ENCODE measurements at regions not wholly inside any gene's neighbourhood (a gene's known extent, or its start where the extent isn't known, plus 50 kb on each side); places are given as distances from the start of the nearest gene placed in this dataset.

GRCh38 chr12:115620816-115621215 lies 656.7 kb downstream of the MED13L start:
- no peak for ATAC-seq
- TF ChIP-seq GLIS3 (CRISPR knock-in tag; IDR thresholded peaks at IDR 0.05), result no peak
- TF ChIP-seq POU6F1 (CRISPR knock-in tag; IDR thresholded peaks at IDR 0.05; ENCODE audit: borderline replicate concordance, low read depth), result no peak
- TF ChIP-seq ARNTL (CRISPR knock-in tag; IDR thresholded peaks at IDR 0.05; ENCODE audit: borderline replicate concordance, low read depth), result no peak
- no peak for TF ChIP-seq ZFP30 (CRISPR knock-in tag; IDR thresholded peaks at IDR 0.05)
- TF ChIP-seq RARB (CRISPR knock-in tag; IDR thresholded peaks at IDR 0.05), result no peak
- no peak for TF ChIP-seq CREB5 (CRISPR knock-in tag; IDR thresholded peaks at IDR 0.05; ENCODE audit: low read depth)
- TF ChIP-seq TOX (CRISPR knock-in tag; IDR thresholded peaks at IDR 0.05; ENCODE audit: borderline replicate concordance), result no peak
- no peak for TF ChIP-seq PATZ1 (CRISPR knock-in tag; IDR thresholded peaks at IDR 0.05; ENCODE audit: borderline replicate concordance)
- no peak for TF ChIP-seq ESRRG (CRISPR knock-in tag; IDR thresholded peaks at IDR 0.05)
- no peak for TF ChIP-seq TCF4 (CRISPR knock-in tag; IDR thresholded peaks at IDR 0.05; ENCODE audit: borderline replicate concordance)
- TF ChIP-seq TSHZ2 (CRISPR knock-in tag; IDR thresholded peaks at IDR 0.05), result no peak
- TF ChIP-seq ZNF565 (CRISPR knock-in tag; conservative IDR thresholded peaks at IDR 0.05; ENCODE audit: low read depth), result no peak
- TF ChIP-seq ZC3H10 (CRISPR knock-in tag; IDR thresholded peaks at IDR 0.05), result no peak
- no peak for TF ChIP-seq OSR1 (CRISPR knock-in tag; IDR thresholded peaks at IDR 0.05)
- no peak for TF ChIP-seq PPARA (CRISPR knock-in tag; IDR thresholded peaks at IDR 0.05; ENCODE audit: borderline replicate concordance)
- TF ChIP-seq ZNF8 (CRISPR knock-in tag; IDR thresholded peaks at IDR 0.05), result no peak
- TF ChIP-seq ZNF70 (CRISPR knock-in tag; IDR thresholded peaks at IDR 0.05), result no peak
- TF ChIP-seq SNAI2 (CRISPR knock-in tag; IDR thresholded peaks at IDR 0.05), result no peak
- TF ChIP-seq ZFP3 (CRISPR knock-in tag; IDR thresholded peaks at IDR 0.05), result no peak
- no peak for TF ChIP-seq CSDC2 (CRISPR knock-in tag; IDR thresholded peaks at IDR 0.05)

GRCh38 chr12:115619889-115620288 lies 657.6 kb downstream of the MED13L start:
- TF ChIP-seq PATZ1 (CRISPR knock-in tag; IDR thresholded peaks at IDR 0.05; ENCODE audit: borderline replicate concordance) (no peak), ZFP3 (CRISPR knock-in tag; IDR thresholded peaks at IDR 0.05) (peak; percentile 90)
- no peak for ATAC-seq

GRCh38 chr12:115619061-115619460 lies 658.4 kb downstream of the MED13L start:
- ATAC-seq, result no peak
- TF ChIP-seq ZNF70 (CRISPR knock-in tag; IDR thresholded peaks at IDR 0.05) (no peak), ZNF565 (CRISPR knock-in tag; conservative IDR thresholded peaks at IDR 0.05; ENCODE audit: low read depth) (no peak), CSDC2 (CRISPR knock-in tag; IDR thresholded peaks at IDR 0.05) (no peak), POU6F1 (CRISPR knock-in tag; IDR thresholded peaks at IDR 0.05; ENCODE audit: borderline replicate concordance, low read depth) (no peak), ARNTL (CRISPR knock-in tag; IDR thresholded peaks at IDR 0.05; ENCODE audit: borderline replicate concordance, low read depth) (no peak), ZC3H10 (CRISPR knock-in tag; IDR thresholded peaks at IDR 0.05) (no peak), SNAI2 (CRISPR knock-in tag; IDR thresholded peaks at IDR 0.05) (no peak), TCF4 (CRISPR knock-in tag; IDR thresholded peaks at IDR 0.05; ENCODE audit: borderline replicate concordance) (no peak), ZFP30 (CRISPR knock-in tag; IDR thresholded peaks at IDR 0.05) (no peak), RARB (CRISPR knock-in tag; IDR thresholded peaks at IDR 0.05) (no peak), TSHZ2 (CRISPR knock-in tag; IDR thresholded peaks at IDR 0.05) (no peak), OSR1 (CRISPR knock-in tag; IDR thresholded peaks at IDR 0.05) (no peak), ZNF8 (CRISPR knock-in tag; IDR thresholded peaks at IDR 0.05) (no peak), ESRRG (CRISPR knock-in tag; IDR thresholded peaks at IDR 0.05) (no peak), ZFP3 (CRISPR knock-in tag; IDR thresholded peaks at IDR 0.05) (no peak)
